Immature natural killer cell (primary cell): ENCODE measurements at regions not wholly inside any gene's neighbourhood (a gene's known extent, or its start where the extent isn't known, plus 50 kb on each side); places are given as distances from the start of the nearest gene placed in this dataset.

ENCODE experiments used
- DNase-seq, 3 donors: peaks; one replicate each; pipeline ENCODE4 v3.0.0; 2022; ENCODE audit warnings: mixed read lengths in 1 of 3
- H3K27ac Mint-ChIP-seq, 6 donors: one replicate each; pipeline ENCODE4 v1.8.0; 2020; ENCODE audit warnings: mixed read lengths in 6 of 6, mild to moderate bottlenecking in 5 of 6, inconsistent platforms in 4 of 6, moderate library complexity in 3 of 6
- H3K27me3 Mint-ChIP-seq, 3 donors: one replicate each; pipeline ENCODE4 v1.8.0; 2020 to 2021; ENCODE audit warnings: low read depth in 3 of 3, mild to moderate bottlenecking in 3 of 3, mixed read lengths in 3 of 3, moderate library complexity in 3 of 3, inconsistent platforms in 1 of 3
- H3K36me3 Mint-ChIP-seq, 3 donors: one replicate each; pipeline ENCODE4 v1.8.0; 2020; ENCODE audit warnings: mixed read lengths in 3 of 3, inconsistent platforms in 2 of 3, mild to moderate bottlenecking in 2 of 3
- H3K4me1 Mint-ChIP-seq, 2 donors: one replicate each; pipeline ENCODE4 v1.8.0; 2020; ENCODE audit warnings: inconsistent platforms in 2 of 2, mild to moderate bottlenecking in 2 of 2, mixed read lengths in 2 of 2, moderate library complexity in 1 of 2
- H3K4me3 Mint-ChIP-seq, 5 donors: one replicate each; pipeline ENCODE4 v1.8.0; 2020; ENCODE audit warnings: mild to moderate bottlenecking in 5 of 5, mixed read lengths in 5 of 5, inconsistent platforms in 3 of 5, moderate library complexity in 3 of 5
- H3K9me3 Mint-ChIP-seq, 6 donors: one replicate each; pipeline ENCODE4 v1.8.0; 2020; ENCODE audit warnings: mild to moderate bottlenecking in 6 of 6, mixed read lengths in 6 of 6, inconsistent platforms in 4 of 6, moderate library complexity in 3 of 6

- Mint-ChIP-seq H3K4me1 (no peaks in the 10 kb centered on the region), H3K36me3 (peaks cover 0 to 5% (median 0%) of the 10 kb centered on the region in 3 donors), H3K9me3 (peaks cover 2 to 40% (median 14%) of the 10 kb centered on the region in 6 donors), H3K4me3 (no peak overlapping the region), H3K27me3 (peaks cover 0 to 1% (median 0%) of the 10 kb centered on the region in 3 donors), H3K27ac (no peak overlapping the region)
- DNase-seq: no peak
Measured at GRCh38 chr7:113487925-113488731, 369.8 kb upstream of the SMIM30 start.

GRCh38 chr7:113486548-113486947, 368.2 kb upstream of the SMIM30 start:
- Mint-ChIP-seq H3K27me3 (peaks cover 0 to 1% (median 0%) of the 10 kb centered on the region in 3 donors), H3K27ac (no peak overlapping the region), H3K36me3 (peaks cover 0 to 5% (median 0%) of the 10 kb centered on the region in 3 donors), H3K9me3 (peaks cover 2 to 47% (median 13%) of the 10 kb centered on the region in 6 donors), H3K4me3 (no peak overlapping the region), H3K4me1 (no peaks in the 10 kb centered on the region)
- DNase-seq: no peak

- H3K9me3 Mint-ChIP-seq: peaks cover 2 to 31% (median 8%) of the 10 kb centered on the region in 6 donors
- H3K4me3 Mint-ChIP-seq: no peak overlapping the region
- H3K27ac Mint-ChIP-seq: no peak overlapping the region
- H3K4me1 Mint-ChIP-seq: no peaks in the 10 kb centered on the region
- peaks cover 0 to 5% (median 0%) of the 10 kb centered on the region in 3 donors for H3K36me3 Mint-ChIP-seq
- DNase-seq: no peak
- peaks cover 0 to 1% (median 0%) of the 10 kb centered on the region in 3 donors for H3K27me3 Mint-ChIP-seq
Measured at GRCh38 chr7:113483657-113484056, 365.3 kb upstream of the SMIM30 start.

GRCh38 chr7:113480537-113480936, 362.2 kb upstream of the SMIM30 start:
- Mint-ChIP-seq H3K36me3 (peaks cover 0 to 4% (median 0%) of the 10 kb centered on the region in 3 donors), H3K27ac (no peak overlapping the region), H3K9me3 (peaks cover 4 to 35% (median 10%) of the 10 kb centered on the region in 6 donors), H3K4me3 (no peak overlapping the region), H3K27me3 (peaks cover 0 to 1% (median 0%) of the 10 kb centered on the region in 3 donors), H3K4me1 (no peaks in the 10 kb centered on the region)
- no peak for DNase-seq

- Mint-ChIP-seq H3K4me1 (no peaks in the 10 kb centered on the region), H3K36me3 (no peaks in the 10 kb centered on the region), H3K9me3 (peaks cover 6 to 57% (median 14%) of the 10 kb centered on the region in 6 donors), H3K27ac (no peak overlapping the region), H3K4me3 (no peak overlapping the region), H3K27me3 (no peaks in the 10 kb centered on the region)
- DNase-seq: no peak
Measured at GRCh38 chr7:113464096-113464855, 345.9 kb upstream of the SMIM30 start.

- H3K9me3 Mint-ChIP-seq: peaks cover 7 to 29% (median 13%) of the 10 kb centered on the region in 6 donors
- DNase-seq: no peak
- no peaks in the 10 kb centered on the region for H3K27me3 Mint-ChIP-seq
- H3K4me1 Mint-ChIP-seq: no peaks in the 10 kb centered on the region
- H3K27ac Mint-ChIP-seq: no peak overlapping the region
- H3K36me3 Mint-ChIP-seq: no peaks in the 10 kb centered on the region
- H3K4me3 Mint-ChIP-seq: no peak overlapping the region
Measured at GRCh38 chr7:113460067-113460466, 341.7 kb upstream of the SMIM30 start.

GRCh38 chr7:113456533-113456932, 338.2 kb upstream of the SMIM30 start:
- no peak overlapping the region for H3K27ac Mint-ChIP-seq
- H3K27me3 Mint-ChIP-seq: no peaks in the 10 kb centered on the region
- no peaks in the 10 kb centered on the region for H3K4me1 Mint-ChIP-seq
- H3K9me3 Mint-ChIP-seq: peaks cover 0 to 6% (median 2%) of the 10 kb centered on the region in 6 donors
- H3K36me3 Mint-ChIP-seq: no peaks in the 10 kb centered on the region
- no peak overlapping the region for H3K4me3 Mint-ChIP-seq
- no peak for DNase-seq

GRCh38 chr7:113454597-113455169, 336.3 kb upstream of the SMIM30 start:
- no peaks in the 10 kb centered on the region for H3K36me3 Mint-ChIP-seq
- peaks cover 0 to 2% (median 0%) of the 10 kb centered on the region in 3 donors for H3K27me3 Mint-ChIP-seq

GRCh38 chr7:113452245-113452644, 333.9 kb upstream of the SMIM30 start:
- Mint-ChIP-seq H3K4me3 (no peak overlapping the region), H3K36me3 (no peaks in the 10 kb centered on the region), H3K27me3 (peaks cover 0 to 2% (median 0%) of the 10 kb centered on the region in 3 donors), H3K4me1 (no peaks in the 10 kb centered on the region), H3K9me3 (peaks cover 0 to 7% (median under 1%) of the 10 kb centered on the region in 6 donors), H3K27ac (no peak overlapping the region)
- DNase-seq: no peak

More at GRCh38 chr7:113454597-113455169, 336.3 kb upstream of the SMIM30 start:
- no peak for DNase-seq
- Mint-ChIP-seq H3K9me3 (peaks cover 0 to 6% (median 2%) of the 10 kb centered on the region in 6 donors), H3K27ac (no peak overlapping the region), H3K4me1 (no peaks in the 10 kb centered on the region), H3K4me3 (no peak overlapping the region)

- H3K9me3 Mint-ChIP-seq: peaks cover 0 to 10% (median 7%) of the 10 kb centered on the region in 6 donors
- no peak overlapping the region for H3K4me3 Mint-ChIP-seq
- peaks cover 0 to 2% (median 0%) of the 10 kb centered on the region in 3 donors for H3K27me3 Mint-ChIP-seq
- H3K4me1 Mint-ChIP-seq: no peaks in the 10 kb centered on the region
- H3K27ac Mint-ChIP-seq: no peak overlapping the region
- DNase-seq: no peak
- no peaks in the 10 kb centered on the region for H3K36me3 Mint-ChIP-seq
Measured at GRCh38 chr7:113446791-113447190, 328.4 kb upstream of the SMIM30 start.

- Mint-ChIP-seq H3K27ac (no peak overlapping the region), H3K4me3 (no peak overlapping the region), H3K36me3 (no peaks in the 10 kb centered on the region), H3K4me1 (no peaks in the 10 kb centered on the region), H3K27me3 (peaks cover 0 to 2% (median 0%) of the 10 kb centered on the region in 3 donors), H3K9me3 (peaks cover 0 to 11% (median 9%) of the 10 kb centered on the region in 6 donors)
- no peak for DNase-seq
Measured at GRCh38 chr7:113446391-113446790, 328.0 kb upstream of the SMIM30 start.

GRCh38 chr7:113444261-113444660, 325.9 kb upstream of the SMIM30 start:
- Mint-ChIP-seq H3K4me1 (no peaks in the 10 kb centered on the region), H3K27ac (no peak overlapping the region), H3K4me3 (no peak overlapping the region), H3K36me3 (no peaks in the 10 kb centered on the region), H3K9me3 (peaks cover 0 to 20% (median 13%) of the 10 kb centered on the region in 6 donors), H3K27me3 (no peaks in the 10 kb centered on the region)
- DNase-seq: no peak

- Mint-ChIP-seq H3K36me3 (no peaks in the 10 kb centered on the region), H3K4me1 (no peaks in the 10 kb centered on the region), H3K4me3 (no peak overlapping the region), H3K27ac (no peak overlapping the region), H3K9me3 (peaks cover 9 to 25% (median 18%) of the 10 kb centered on the region in 6 donors), H3K27me3 (peaks cover 0 to 1% (median 0%) of the 10 kb centered on the region in 3 donors)
- DNase-seq: no peak
Measured at GRCh38 chr7:113440173-113440572, 321.8 kb upstream of the SMIM30 start.

GRCh38 chr7:113431406-113431805, 313.1 kb upstream of the SMIM30 start:
- no peak for DNase-seq
- no peak overlapping the region for H3K27ac Mint-ChIP-seq
- H3K4me1 Mint-ChIP-seq: no peaks in the 10 kb centered on the region
- H3K27me3 Mint-ChIP-seq: peaks cover 0 to 3% (median 0%) of the 10 kb centered on the region in 3 donors
- no peaks in the 10 kb centered on the region for H3K36me3 Mint-ChIP-seq
- H3K9me3 Mint-ChIP-seq: peaks cover 0 to 5% (median 2%) of the 10 kb centered on the region in 6 donors
- H3K4me3 Mint-ChIP-seq: no peak overlapping the region
